Neural cell (in vitro differentiated cells): ENCODE measurements at regions not wholly inside any gene's neighbourhood (a gene's known extent, or its start where the extent isn't known, plus 50 kb on each side); places are given as distances from the start of the nearest gene placed in this dataset.

ENCODE experiments used
- H2AFZ ChIP-seq: fragments of 200-600, 300-800 bp; sonication (generic), shearing (Covaris generic); 2 replicates; pipeline ENCODE4 v1.6.0; 2014; ENCODE audit warnings: low read depth, mild to moderate bottlenecking, antibody characterized with exemption, low read length, moderate library complexity
- H3F3A ChIP-seq: fragments of 200-600 bp; shearing (Covaris generic); 2 replicates; pipeline ENCODE4 v1.6.1; 2016; ENCODE audit warnings: mild to moderate bottlenecking, moderate library complexity, mixed read lengths, antibody characterized with exemption, low read length; ENCODE audit not compliant: insufficient read depth, poor library complexity, severe bottlenecking
- H3K27ac ChIP-seq: fragments of 200-600, 300-800 bp; sonication (generic), shearing (Covaris generic); 2 replicates; pipeline ENCODE4 v1.5.1; 2014; ENCODE audit warnings: mild to moderate bottlenecking, low read length, moderate library complexity
- H3K27me3 ChIP-seq: fragments of 300-800, 200-600 bp; sonication (generic), shearing (Covaris generic); 2 replicates; pipeline ENCODE4 v1.6.0; 2014; ENCODE audit warnings: mild to moderate bottlenecking, low read depth, low read length, moderate library complexity; ENCODE audit not compliant: insufficient read depth
- H3K36me3 ChIP-seq: fragments of 300-800, 200-600 bp; sonication (generic), shearing (Covaris generic); 2 replicates; pipeline ENCODE4 v1.5.1; 2014; ENCODE audit warnings: mild to moderate bottlenecking, antibody characterized with exemption, low read length, moderate library complexity; ENCODE audit not compliant: insufficient read depth
- H3K4me2 ChIP-seq: fragments of 300-800, 200-600 bp; sonication (generic), shearing (Covaris generic); 2 replicates; pipeline ENCODE4 v1.6.0; 2014; ENCODE audit warnings: mild to moderate bottlenecking, low read length
- H3K4me3 ChIP-seq: fragments of 300-800, 200-600 bp; sonication (generic), shearing (Covaris generic); 2 replicates; pipeline ENCODE4 v1.5.1; 2014; ENCODE audit warnings: mild to moderate bottlenecking, low read length, moderate library complexity
- H3K79me2 ChIP-seq: fragments of 200-600 bp; shearing (Covaris generic); replicated peaks from 2 replicates; pipeline ENCODE4 v1.6.0; 2014; ENCODE audit warnings: mild to moderate bottlenecking, low read length, moderate library complexity; ENCODE audit not compliant: insufficient read depth
- H3K9ac ChIP-seq: fragments of 300-800, 200-600 bp; sonication (generic), shearing (Covaris generic); 2 replicates; pipeline ENCODE4 v1.6.1; 2016; ENCODE audit warnings: mild to moderate bottlenecking, low read length, mixed read lengths
- H3K9me2 ChIP-seq: fragments of 200-600 bp; shearing (Covaris generic); 2 replicates; pipeline ENCODE4 v1.6.1; 2016; ENCODE audit warnings: mild to moderate bottlenecking, low read length, mixed read lengths; ENCODE audit not compliant: insufficient read depth
- H3K9me3 ChIP-seq: fragments of 200-600, 300-800 bp; sonication (generic), shearing (Covaris generic); 2 replicates; pipeline ENCODE4 v1.6.1; 2016; ENCODE audit warnings: mild to moderate bottlenecking, mixed run types, low read length, moderate library complexity, mixed read lengths
- H4K20me1 ChIP-seq: fragments of 200-600 bp; shearing (Covaris generic); 2 replicates; pipeline ENCODE4 v1.6.1; 2016; ENCODE audit warnings: mild to moderate bottlenecking, mixed run types; ENCODE audit not compliant: insufficient read depth
- EP300 ChIP-seq: fragments of 450-650 bp; conservative IDR thresholded peaks from 2 replicates; pipeline ENCODE4 v1.6.1; 2014; ENCODE audit warnings: antibody characterized with exemption, mild to moderate bottlenecking, moderate library complexity; ENCODE audit not compliant: poor library complexity, severe bottlenecking
- EZH2 ChIP-seq: fragments of 200-600, 300-800 bp; shearing (Covaris generic), sonication (generic); IDR thresholded peaks from 2 replicates; pipeline ENCODE4 v1.6.1; 2014; ENCODE audit warnings: antibody characterized with exemption, low read length, borderline replicate concordance, mild to moderate bottlenecking; ENCODE audit not compliant: insufficient read depth, poor library complexity, severe bottlenecking
- MXI1 ChIP-seq: fragments of 450-650 bp; conservative IDR thresholded peaks from 2 replicates; pipeline ENCODE4 v1.6.1; 2014; ENCODE audit warnings: antibody characterized with exemption, mild to moderate bottlenecking; ENCODE audit not compliant: poor library complexity, severe bottlenecking
- POLR2AphosphoS5 ChIP-seq: IDR thresholded peaks from 2 replicates; pipeline ENCODE4 v1.6.1; 2012
- RAD21 ChIP-seq: fragments of 450-650 bp; conservative IDR thresholded peaks from 2 replicates; pipeline ENCODE4 v1.6.1; 2014; ENCODE audit warnings: antibody characterized with exemption, mild to moderate bottlenecking, moderate library complexity
- SMC3 ChIP-seq: fragments of 450-650 bp; conservative IDR thresholded peaks from 2 replicates; pipeline ENCODE4 v1.6.1; 2014; ENCODE audit warnings: antibody characterized with exemption, mild to moderate bottlenecking, moderate library complexity; ENCODE audit not compliant: poor library complexity
- TAF1 ChIP-seq: IDR thresholded peaks from 2 replicates; pipeline ENCODE4 v1.6.1; 2012; ENCODE audit warnings: low read depth
- TF ChIP-seq, protein P1 (sequence below): fragments of 450-650 bp; IDR thresholded peaks from 2 replicates; pipeline ENCODE4 v1.5.1; 2014; ENCODE audit warnings: antibody characterized with exemption, mild to moderate bottlenecking, moderate library complexity; ENCODE audit not compliant: poor library complexity, severe bottlenecking
- TF ChIP-seq, protein P2 (sequence below): IDR thresholded peaks from 2 replicates; pipeline ENCODE4 v1.6.1; 2012; ENCODE audit warnings: borderline replicate concordance

DNA sequence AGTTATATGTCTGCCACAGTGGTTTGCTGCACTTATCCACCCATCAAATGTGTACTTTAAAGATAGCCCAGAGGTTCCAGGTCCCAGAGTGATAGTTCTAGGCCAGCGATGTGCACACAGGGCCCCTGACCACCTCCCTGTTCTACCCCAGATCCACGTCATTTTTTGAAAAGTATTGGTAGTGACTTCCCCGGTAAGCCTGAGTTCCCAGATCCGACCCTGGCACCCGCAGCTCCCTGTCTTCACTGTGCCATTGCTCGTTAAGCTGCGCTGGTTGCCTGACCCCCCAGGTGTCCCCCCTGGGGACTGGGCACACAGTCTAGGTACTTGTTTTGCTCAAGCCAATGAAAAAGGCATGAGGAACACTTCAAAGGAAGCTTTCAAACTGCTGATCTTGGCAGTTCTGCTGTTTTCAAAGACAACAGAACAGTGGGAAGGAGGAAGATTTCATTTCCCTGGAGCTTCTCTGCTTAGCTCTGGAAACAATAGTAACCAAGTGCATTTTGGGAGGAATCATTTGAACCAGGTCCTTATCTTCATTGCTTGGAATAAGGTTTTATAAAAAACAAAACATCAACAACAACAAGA, 116.3 kb upstream of the TAB2 start:
- no peaks in the 10 kb centered on the region for H3K9me2 ChIP-seq
- no peak overlapping the region for H3K9ac ChIP-seq
- H2AFZ ChIP-seq: no peak overlapping the region
- no peaks in the 10 kb centered on the region for H3F3A ChIP-seq
- no peaks in the 10 kb centered on the region for H3K79me2 ChIP-seq
- H3K9me3 ChIP-seq: no peaks in the 10 kb centered on the region
- H4K20me1 ChIP-seq: no peaks in the 10 kb centered on the region
- H3K4me3 ChIP-seq: no peak overlapping the region
- no peaks in the 10 kb centered on the region for H3K36me3 ChIP-seq
- no peak for TF ChIP-seq TAF1
- no peak for TF ChIP-seq MXI1
- TF ChIP-seq, protein P1, sequence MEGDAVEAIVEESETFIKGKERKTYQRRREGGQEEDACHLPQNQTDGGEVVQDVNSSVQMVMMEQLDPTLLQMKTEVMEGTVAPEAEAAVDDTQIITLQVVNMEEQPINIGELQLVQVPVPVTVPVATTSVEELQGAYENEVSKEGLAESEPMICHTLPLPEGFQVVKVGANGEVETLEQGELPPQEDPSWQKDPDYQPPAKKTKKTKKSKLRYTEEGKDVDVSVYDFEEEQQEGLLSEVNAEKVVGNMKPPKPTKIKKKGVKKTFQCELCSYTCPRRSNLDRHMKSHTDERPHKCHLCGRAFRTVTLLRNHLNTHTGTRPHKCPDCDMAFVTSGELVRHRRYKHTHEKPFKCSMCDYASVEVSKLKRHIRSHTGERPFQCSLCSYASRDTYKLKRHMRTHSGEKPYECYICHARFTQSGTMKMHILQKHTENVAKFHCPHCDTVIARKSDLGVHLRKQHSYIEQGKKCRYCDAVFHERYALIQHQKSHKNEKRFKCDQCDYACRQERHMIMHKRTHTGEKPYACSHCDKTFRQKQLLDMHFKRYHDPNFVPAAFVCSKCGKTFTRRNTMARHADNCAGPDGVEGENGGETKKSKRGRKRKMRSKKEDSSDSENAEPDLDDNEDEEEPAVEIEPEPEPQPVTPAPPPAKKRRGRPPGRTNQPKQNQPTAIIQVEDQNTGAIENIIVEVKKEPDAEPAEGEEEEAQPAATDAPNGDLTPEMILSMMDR: no peak
- no peak for TF ChIP-seq RAD21
- no peak for TF ChIP-seq EP300
- TF ChIP-seq, protein P2, sequence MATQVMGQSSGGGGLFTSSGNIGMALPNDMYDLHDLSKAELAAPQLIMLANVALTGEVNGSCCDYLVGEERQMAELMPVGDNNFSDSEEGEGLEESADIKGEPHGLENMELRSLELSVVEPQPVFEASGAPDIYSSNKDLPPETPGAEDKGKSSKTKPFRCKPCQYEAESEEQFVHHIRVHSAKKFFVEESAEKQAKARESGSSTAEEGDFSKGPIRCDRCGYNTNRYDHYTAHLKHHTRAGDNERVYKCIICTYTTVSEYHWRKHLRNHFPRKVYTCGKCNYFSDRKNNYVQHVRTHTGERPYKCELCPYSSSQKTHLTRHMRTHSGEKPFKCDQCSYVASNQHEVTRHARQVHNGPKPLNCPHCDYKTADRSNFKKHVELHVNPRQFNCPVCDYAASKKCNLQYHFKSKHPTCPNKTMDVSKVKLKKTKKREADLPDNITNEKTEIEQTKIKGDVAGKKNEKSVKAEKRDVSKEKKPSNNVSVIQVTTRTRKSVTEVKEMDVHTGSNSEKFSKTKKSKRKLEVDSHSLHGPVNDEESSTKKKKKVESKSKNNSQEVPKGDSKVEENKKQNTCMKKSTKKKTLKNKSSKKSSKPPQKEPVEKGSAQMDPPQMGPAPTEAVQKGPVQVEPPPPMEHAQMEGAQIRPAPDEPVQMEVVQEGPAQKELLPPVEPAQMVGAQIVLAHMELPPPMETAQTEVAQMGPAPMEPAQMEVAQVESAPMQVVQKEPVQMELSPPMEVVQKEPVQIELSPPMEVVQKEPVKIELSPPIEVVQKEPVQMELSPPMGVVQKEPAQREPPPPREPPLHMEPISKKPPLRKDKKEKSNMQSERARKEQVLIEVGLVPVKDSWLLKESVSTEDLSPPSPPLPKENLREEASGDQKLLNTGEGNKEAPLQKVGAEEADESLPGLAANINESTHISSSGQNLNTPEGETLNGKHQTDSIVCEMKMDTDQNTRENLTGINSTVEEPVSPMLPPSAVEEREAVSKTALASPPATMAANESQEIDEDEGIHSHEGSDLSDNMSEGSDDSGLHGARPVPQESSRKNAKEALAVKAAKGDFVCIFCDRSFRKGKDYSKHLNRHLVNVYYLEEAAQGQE: no peak
- no peak for TF ChIP-seq SMC3
- no peak for TF ChIP-seq POLR2AphosphoS5
- no peak for TF ChIP-seq EZH2
- no peak overlapping the region for H3K27ac ChIP-seq
- H3K27me3 ChIP-seq: no peaks in the 10 kb centered on the region
- H3K4me2 ChIP-seq: no peak overlapping the region

DNA sequence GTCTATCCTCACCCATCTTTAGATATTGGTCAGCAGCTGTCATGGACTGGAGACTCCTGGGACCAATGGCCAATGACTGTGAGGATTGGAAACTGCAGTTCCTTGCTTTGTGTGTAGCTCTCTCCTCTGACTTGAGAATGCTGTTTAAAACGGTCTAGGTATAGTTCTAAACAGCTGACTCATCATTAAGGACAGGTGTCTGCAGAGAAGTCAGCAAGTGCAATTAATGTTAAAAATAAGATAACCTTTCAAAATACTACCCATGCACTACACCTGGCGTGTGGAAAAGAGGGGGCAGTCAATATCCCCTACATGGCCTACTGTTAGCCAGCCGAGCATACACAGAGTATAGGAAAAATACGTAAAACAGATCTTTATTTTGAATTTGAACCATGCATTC, 115.4 kb upstream of the TAB2 start:
- no peak overlapping the region for H3K9ac ChIP-seq
- no peaks in the 10 kb centered on the region for H3K79me2 ChIP-seq
- H3K27ac ChIP-seq: no peak overlapping the region
- no peaks in the 10 kb centered on the region for H4K20me1 ChIP-seq
- no peak overlapping the region for H3K4me2 ChIP-seq
- TF ChIP-seq RAD21: no peak
- TF ChIP-seq POLR2AphosphoS5: no peak
- TF ChIP-seq, protein P1: no peak
- TF ChIP-seq EP300: no peak
- no peak for TF ChIP-seq EZH2
- no peak for TF ChIP-seq TAF1
- TF ChIP-seq, protein P2: no peak
- no peak for TF ChIP-seq MXI1
- H3K9me2 ChIP-seq: no peaks in the 10 kb centered on the region
- H2AFZ ChIP-seq: no peak overlapping the region
- no peak overlapping the region for H3K4me3 ChIP-seq
- H3K27me3 ChIP-seq: no peaks in the 10 kb centered on the region
- no peaks in the 10 kb centered on the region for H3F3A ChIP-seq
- H3K9me3 ChIP-seq: no peaks in the 10 kb centered on the region
- H3K36me3 ChIP-seq: no peaks in the 10 kb centered on the region
